ENCODE measurements at regions not wholly inside any gene's neighbourhood (a gene's known extent, or its start where the extent isn't known, plus 50 kb on each side); places are given as distances from the start of the nearest gene placed in this dataset.
"Not testable (repeated sequence)": the region's sequence is repeated elsewhere in the genome, so short reads cannot be mapped to it uniquely, and the experiment has no call there.

DNA sequence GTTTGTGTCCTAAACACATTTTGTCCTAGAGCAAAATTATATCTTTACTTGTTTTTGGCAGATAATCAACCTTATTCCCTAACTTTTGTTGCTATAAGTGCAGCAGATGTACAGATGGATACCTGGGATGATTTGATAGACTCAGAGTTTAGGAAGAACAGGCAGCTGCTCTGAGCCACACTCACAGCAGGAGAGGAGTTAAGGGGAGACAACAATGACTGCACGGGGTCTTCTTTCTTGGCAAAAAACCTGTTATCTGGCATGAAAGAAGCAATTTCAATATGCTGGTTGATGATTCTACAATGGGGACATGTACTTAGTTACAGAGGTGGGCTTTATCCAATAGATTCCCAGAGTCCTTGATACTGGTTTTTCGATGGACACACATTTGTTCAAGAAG lies 258.9 kb upstream of the PCDH9 start:
- Mint-ChIP-seq H3K36me3 (no peaks in the 10 kb centered on the region), H3K27ac (no peak overlapping the region), H3K9me3 (no peaks in the 10 kb centered on the region), H3K4me3 (no peak overlapping the region), H3K4me1 (no peaks in the 10 kb centered on the region), H3K27me3 (no peaks in the 10 kb centered on the region)
- no peak for DNase-seq
- POLR2A ChIA-PET, result no interaction called here
- ATAC-seq (ENCODE audit: low read depth), result no peak

DNA sequence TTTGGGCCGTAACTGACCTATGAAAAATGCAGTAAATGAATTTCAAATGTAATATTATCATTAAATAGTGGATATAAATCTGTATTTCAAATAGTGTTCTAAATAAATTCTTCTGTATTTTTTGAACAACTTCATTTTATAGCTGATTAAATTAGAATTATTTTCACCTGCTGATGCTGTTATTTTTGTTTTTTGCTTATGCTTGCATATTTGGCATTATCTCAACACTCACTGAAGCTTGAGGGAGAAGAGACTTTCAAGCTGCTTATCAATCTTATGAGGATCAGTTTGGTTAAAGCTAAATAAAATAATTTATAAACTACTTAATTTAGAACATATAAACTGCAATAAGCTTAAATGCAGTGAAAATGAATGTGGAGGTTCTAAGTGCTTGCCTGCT lies 251.3 kb upstream of the PCDH9 start:
- Mint-ChIP-seq H3K9me3 (peaks cover 2% of the 10 kb centered on the region), H3K36me3 (no peaks in the 10 kb centered on the region)
- no peak for ATAC-seq (ENCODE audit: low read depth)

DNA sequence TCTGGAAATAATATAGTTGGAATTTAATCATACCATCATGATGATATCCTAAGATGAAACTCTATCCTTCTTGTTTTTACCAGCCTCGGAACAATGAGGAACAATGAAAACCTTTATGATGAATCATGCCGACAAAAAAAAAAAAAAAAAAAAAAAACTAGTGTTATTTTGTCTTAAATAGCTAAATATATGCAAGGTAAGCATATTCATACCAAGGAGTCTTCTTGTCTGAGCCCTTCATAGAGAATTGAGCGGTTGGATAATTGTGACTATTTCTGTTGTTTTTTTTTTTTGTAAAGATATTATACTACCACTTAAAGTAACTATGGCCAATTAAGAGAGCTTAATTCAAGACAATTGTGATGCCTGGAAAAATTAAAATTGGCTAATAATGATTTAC lies 244.0 kb upstream of the PCDH9 start:
- H3K4me1 Mint-ChIP-seq, result no peaks in the 10 kb centered on the region
- H3K27ac Mint-ChIP-seq, result no peak overlapping the region
- ATAC-seq (ENCODE audit: low read depth), result no peak
- POLR2A ChIA-PET, result no interaction called here
- no peaks in the 10 kb centered on the region for H3K36me3 Mint-ChIP-seq
- H3K4me3 Mint-ChIP-seq, result no peak overlapping the region
- H3K27me3 Mint-ChIP-seq, result no peaks in the 10 kb centered on the region
- H3K9me3 Mint-ChIP-seq, result peaks cover 6% of the 10 kb centered on the region
- no peak for DNase-seq

More for the DNA sequence above, 251.3 kb upstream of the PCDH9 start:
- POLR2A ChIA-PET, result no interaction called here
- Mint-ChIP-seq H3K4me3 (no peak overlapping the region), H3K4me1 (no peaks in the 10 kb centered on the region), H3K27me3 (no peaks in the 10 kb centered on the region), H3K27ac (no peak overlapping the region)
- DNase-seq, result no peak

DNA sequence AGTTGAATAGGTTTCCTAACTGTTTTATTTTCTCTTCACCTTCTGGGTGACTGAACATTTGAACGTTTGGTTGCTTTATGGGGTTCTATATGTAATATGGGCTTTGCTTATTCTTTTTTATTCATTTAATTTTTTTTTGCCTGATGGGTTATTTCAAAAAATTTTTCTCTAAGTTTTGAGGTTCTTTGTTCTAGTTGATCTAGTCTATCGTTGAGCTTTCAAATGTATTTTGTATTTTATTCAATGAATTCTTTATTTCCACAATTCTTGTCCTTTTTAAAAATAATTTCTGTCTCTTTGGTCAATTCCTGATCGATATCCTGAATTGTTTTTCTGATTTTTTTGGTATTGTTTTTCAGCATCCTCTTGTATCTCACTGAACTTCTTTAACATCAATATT lies 239.5 kb upstream of the PCDH9 start:
- no peaks in the 10 kb centered on the region for H3K36me3 Mint-ChIP-seq
- no peak overlapping the region for H3K4me3 Mint-ChIP-seq

DNA sequence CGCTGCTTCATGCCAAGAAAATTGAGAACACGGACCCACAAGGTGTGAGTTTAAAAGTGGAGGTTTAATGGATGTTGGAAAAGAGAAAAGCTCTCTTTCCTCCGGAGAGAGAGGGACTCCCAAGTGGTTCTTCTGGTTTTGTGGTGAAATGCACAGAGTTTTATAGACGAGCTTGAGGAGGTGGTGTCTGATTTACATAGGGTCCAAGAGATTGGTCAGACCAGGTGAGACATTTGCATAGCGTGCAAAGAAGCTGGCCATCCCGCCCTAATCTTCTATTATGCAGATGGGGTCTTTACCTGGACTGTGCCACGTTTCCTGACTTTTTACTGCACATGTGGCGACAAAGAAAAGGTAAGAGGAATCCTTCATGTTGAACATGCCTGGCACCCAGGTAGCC lies 236.4 kb upstream of the PCDH9 start:
- DNase-seq (no peak), ATAC-seq (ENCODE audit: low read depth) (no peak)
- no peaks in the 10 kb centered on the region for H3K27me3 Mint-ChIP-seq
- POLR2A ChIA-PET, result no interaction called here
- no peaks in the 10 kb centered on the region for H3K36me3 Mint-ChIP-seq
- no peak overlapping the region for H3K4me3 Mint-ChIP-seq
- H3K9me3 Mint-ChIP-seq, result peaks cover 9% of the 10 kb centered on the region
- no peak overlapping the region for H3K27ac Mint-ChIP-seq
- H3K4me1 Mint-ChIP-seq, result no peaks in the 10 kb centered on the region

More for the DNA sequence above, 239.5 kb upstream of the PCDH9 start:
- Mint-ChIP-seq H3K27ac (no peak overlapping the region), H3K9me3 (peaks cover 9% of the 10 kb centered on the region), H3K4me1 (no peaks in the 10 kb centered on the region), H3K27me3 (no peaks in the 10 kb centered on the region)
- DNase-seq (no peak), ATAC-seq (ENCODE audit: low read depth) (no peak)
- POLR2A ChIA-PET, result no interaction called here

DNA sequence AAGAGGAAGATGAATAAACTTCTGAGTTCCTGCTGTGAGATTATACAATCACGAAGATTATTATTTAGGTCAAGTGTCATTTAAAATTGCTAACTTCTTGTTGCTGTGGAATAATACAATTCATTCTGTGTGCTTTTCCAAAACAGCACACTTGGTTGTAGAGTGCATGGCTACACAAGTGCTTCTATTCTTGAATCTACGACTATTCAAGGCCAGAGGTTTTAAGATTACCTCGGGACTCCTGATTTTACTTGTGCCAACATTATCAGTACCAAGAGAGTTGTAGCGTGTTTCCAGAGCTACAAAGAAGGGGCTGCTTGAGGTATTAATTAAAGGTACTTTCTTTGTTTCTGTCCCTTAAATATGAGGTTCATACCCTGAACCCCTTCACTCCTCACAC lies 234.0 kb upstream of the PCDH9 start:
- POLR2A ChIA-PET, result no interaction called here
- no peak for DNase-seq

DNA sequence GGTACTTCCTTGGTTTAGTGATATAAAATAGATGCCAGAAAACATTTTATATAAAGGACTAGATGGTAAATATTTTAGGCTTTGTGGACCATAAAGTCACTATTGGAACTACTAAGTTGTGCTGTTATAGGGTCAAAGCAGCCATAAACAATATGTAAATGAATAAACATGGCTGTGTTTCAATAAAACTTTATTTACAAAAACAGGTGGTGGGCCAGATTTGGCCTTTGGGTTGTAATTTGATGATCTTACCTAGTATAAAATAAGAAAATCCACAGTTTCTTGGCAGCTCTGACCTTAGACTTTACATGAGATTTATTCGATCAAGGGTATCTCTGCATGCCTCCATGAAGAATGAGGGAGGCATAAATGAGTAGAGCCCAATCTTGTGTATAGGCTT lies 232.0 kb upstream of the PCDH9 start:
- no peak for ATAC-seq (ENCODE audit: low read depth)
- no peak overlapping the region for H3K27ac Mint-ChIP-seq
- POLR2A ChIA-PET, result no interaction called here
- no peaks in the 10 kb centered on the region for H3K36me3 Mint-ChIP-seq
- H3K27me3 Mint-ChIP-seq, result no peaks in the 10 kb centered on the region
- H3K9me3 Mint-ChIP-seq, result peaks cover 9% of the 10 kb centered on the region
- H3K4me1 Mint-ChIP-seq, result no peaks in the 10 kb centered on the region
- no peak overlapping the region for H3K4me3 Mint-ChIP-seq
- DNase-seq, result no peak

More for the DNA sequence above, 234.0 kb upstream of the PCDH9 start:
- no peak for ATAC-seq (ENCODE audit: low read depth)
- no peaks in the 10 kb centered on the region for H3K36me3 Mint-ChIP-seq
- H3K9me3 Mint-ChIP-seq, result peaks cover 5% of the 10 kb centered on the region
- no peak overlapping the region for H3K27ac Mint-ChIP-seq
- no peaks in the 10 kb centered on the region for H3K27me3 Mint-ChIP-seq
- H3K4me1 Mint-ChIP-seq, result no peaks in the 10 kb centered on the region
- H3K4me3 Mint-ChIP-seq, result no peak overlapping the region

DNA sequence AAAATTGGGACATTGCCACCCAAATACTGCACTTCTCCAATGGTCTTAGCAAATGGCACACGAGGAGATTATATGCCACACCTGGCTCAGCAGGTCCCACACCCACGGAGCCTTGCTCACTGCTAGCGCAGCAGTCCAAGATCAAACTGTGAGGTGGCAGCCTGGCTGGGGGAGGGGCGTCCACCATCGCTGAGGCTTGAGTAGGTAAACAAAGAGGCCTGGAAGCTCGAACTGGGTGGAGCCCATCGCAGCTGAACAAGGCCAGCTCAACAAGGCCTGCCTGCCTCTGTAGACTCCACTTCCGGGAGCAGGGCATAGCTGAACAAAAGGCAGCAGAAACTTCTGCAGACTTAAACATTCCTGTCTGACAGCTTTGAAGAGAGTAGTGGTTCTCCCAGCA lies 222.4 kb upstream of the PCDH9 start:
- H3K9me3 Mint-ChIP-seq; H3K27me3 Mint-ChIP-seq; H3K4me1 Mint-ChIP-seq; H3K4me3 Mint-ChIP-seq; H3K27ac Mint-ChIP-seq; ATAC-seq (ENCODE audit: low read depth); POLR2A ChIA-PET; H3K36me3 Mint-ChIP-seq; DNase-seq: not testable (repeated sequence)

DNA sequence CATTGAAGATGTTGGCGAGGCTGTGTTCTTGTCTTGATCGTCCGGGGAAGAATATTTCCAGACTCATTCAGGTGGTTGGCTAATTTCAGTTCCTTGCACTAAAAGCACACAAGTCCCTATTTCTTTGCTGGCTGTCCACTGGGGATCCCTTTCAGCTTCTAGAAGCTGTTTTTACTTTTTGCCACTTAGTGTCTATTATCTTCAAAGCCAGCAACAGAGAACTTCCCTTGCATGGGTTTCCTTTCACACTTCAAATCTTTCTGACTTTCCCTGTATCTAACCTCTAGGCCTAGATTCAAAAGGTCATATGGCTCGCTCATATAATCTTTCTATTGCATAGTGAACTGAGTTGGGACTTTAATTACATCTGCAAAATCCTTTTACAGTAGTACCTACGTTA lies 215.3 kb upstream of the PCDH9 start:
- DNase-seq, result no peak
- ATAC-seq (ENCODE audit: low read depth), result no peak
- no peaks in the 10 kb centered on the region for H3K4me1 Mint-ChIP-seq
- no peak overlapping the region for H3K27ac Mint-ChIP-seq
- no peak overlapping the region for H3K4me3 Mint-ChIP-seq
- no peaks in the 10 kb centered on the region for H3K36me3 Mint-ChIP-seq
- H3K9me3 Mint-ChIP-seq, result no peaks in the 10 kb centered on the region
- H3K27me3 Mint-ChIP-seq, result no peaks in the 10 kb centered on the region
- POLR2A ChIA-PET, result no interaction called here

DNA sequence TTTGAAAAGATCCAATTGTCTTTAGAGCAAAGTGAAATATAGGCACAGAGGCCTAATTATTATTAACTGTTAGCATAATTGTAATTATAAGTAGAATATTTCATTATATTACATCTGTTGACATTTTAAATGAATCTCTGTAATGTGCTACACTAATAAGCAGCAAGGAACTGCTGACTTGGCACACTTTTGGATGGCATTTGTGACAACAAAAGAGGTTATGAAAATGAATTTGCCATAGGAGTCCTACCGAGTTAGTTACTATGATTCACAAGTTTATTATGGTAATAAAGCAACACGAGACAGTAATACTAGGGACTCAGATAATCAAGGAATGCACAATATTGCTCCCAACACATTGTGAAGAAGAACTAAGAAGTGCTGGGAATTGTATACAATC lies 213.8 kb upstream of the PCDH9 start:
- no peak overlapping the region for H3K27ac Mint-ChIP-seq
- POLR2A ChIA-PET, result no interaction called here

DNA sequence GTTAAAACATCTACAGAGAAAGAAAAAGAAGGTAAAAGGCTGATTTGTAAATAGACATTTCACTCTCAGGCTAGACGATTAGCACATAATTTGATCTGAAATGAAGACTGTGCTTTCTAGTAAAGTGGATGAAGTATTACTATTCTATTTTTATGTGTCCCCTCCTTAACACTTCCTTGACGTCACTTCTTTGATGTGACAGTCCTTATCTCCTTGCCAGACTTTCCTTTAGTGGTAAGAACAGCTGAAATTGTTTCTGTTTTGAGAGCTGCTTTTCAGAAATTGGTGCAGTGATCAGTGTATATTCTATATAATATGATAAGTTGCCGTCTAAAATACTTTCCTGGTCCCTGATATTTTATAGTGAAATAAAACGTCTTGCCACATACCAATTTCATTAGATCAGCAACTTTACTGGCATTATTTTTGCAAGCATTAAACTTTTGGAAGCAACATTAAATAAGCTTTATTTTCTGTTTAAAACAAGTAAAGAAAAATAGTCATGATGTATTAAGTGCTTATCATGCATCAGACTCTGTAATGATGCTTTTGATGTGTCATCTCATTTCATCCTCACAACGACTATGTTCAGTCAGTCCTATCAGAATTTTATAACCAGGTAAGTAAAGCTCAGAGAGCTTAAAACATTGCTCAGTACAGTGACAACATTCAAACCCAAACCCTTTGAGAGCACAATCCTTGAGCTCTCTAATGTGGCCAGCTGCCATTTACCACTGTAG lies 210.3 kb upstream of the PCDH9 start:
- POLR2A ChIA-PET, result no interaction called here
- DNase-seq (no peak), ATAC-seq (ENCODE audit: low read depth) (no peak)
- no peaks in the 10 kb centered on the region for H3K4me1 Mint-ChIP-seq
- no peaks in the 10 kb centered on the region for H3K27me3 Mint-ChIP-seq
- no peaks in the 10 kb centered on the region for H3K36me3 Mint-ChIP-seq
- no peak overlapping the region for H3K27ac Mint-ChIP-seq
- no peaks in the 10 kb centered on the region for H3K9me3 Mint-ChIP-seq
- no peak overlapping the region for H3K4me3 Mint-ChIP-seq

More for the DNA sequence above, 213.8 kb upstream of the PCDH9 start:
- Mint-ChIP-seq H3K27me3 (no peaks in the 10 kb centered on the region), H3K4me1 (no peaks in the 10 kb centered on the region), H3K36me3 (no peaks in the 10 kb centered on the region), H3K9me3 (no peaks in the 10 kb centered on the region), H3K4me3 (no peak overlapping the region)
- ATAC-seq (ENCODE audit: low read depth) (no peak), DNase-seq (no peak)

DNA sequence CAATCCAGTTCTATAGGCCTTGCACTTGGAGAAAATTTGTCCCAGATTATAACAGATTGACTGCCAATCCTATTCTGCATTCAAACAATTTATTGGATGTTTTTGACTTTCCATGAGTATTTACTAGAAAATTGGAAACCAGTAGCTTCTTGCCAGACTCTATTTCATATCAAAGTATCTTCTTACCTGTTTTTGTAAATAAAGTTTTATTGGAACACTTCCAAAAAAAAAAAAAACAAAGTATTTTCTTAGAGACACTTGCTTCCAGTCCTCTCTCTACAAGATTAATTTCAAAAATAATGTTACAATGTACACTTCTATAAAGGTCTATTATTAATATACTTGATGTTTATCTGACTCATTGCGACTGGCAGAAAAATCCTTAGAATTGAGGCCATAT lies 209.2 kb upstream of the PCDH9 start:
- no peak for DNase-seq
- no peaks in the 10 kb centered on the region for H3K27me3 Mint-ChIP-seq
- no peaks in the 10 kb centered on the region for H3K4me1 Mint-ChIP-seq
- no peak overlapping the region for H3K27ac Mint-ChIP-seq
- ATAC-seq (ENCODE audit: low read depth), result no peak
- H3K4me3 Mint-ChIP-seq, result no peak overlapping the region
- POLR2A ChIA-PET, result no interaction called here
- no peaks in the 10 kb centered on the region for H3K9me3 Mint-ChIP-seq
- no peaks in the 10 kb centered on the region for H3K36me3 Mint-ChIP-seq

DNA sequence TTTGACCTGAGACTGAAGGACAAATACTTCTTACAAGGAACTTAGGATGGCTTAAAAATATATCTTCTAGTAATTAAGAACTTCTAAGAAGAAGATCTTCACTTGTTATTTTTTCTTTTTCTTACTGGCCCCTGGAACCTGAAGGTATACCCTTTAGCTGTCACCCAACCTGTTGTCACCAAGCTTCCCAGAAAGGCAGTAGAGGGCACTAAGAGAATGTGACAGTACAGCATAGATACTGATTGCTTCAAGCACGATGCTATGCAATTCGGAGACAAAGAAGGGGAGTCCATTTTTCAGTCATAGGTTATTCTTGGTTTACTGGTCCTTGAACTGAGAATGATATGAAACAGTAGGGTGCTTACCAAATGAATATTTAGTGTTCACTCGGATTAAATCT lies 208.3 kb upstream of the PCDH9 start:
- no peaks in the 10 kb centered on the region for H3K36me3 Mint-ChIP-seq
- no peaks in the 10 kb centered on the region for H3K4me1 Mint-ChIP-seq
- DNase-seq, result no peak
- no peak overlapping the region for H3K4me3 Mint-ChIP-seq
- ATAC-seq (ENCODE audit: low read depth), result no peak
- H3K27ac Mint-ChIP-seq, result no peak overlapping the region
- POLR2A ChIA-PET, result no interaction called here
- H3K9me3 Mint-ChIP-seq, result no peaks in the 10 kb centered on the region
- no peaks in the 10 kb centered on the region for H3K27me3 Mint-ChIP-seq

DNA sequence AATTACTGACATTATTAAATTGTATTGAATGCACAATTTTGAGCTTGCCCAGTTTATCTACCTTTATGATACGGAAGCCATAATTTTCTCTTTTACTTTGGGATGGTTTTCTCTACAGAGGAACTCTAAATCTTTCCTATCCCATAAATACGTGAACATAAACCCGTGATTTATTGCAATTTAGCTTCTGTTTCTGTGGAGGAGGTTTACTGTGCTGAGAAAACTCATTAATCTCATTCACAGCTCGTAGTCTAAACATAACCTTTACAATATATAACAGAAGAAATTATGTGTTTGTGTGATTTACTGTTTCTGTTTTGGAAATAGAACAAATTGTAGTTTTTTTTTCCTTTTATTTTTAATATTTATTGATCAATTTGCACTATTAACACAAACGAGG lies 207.1 kb upstream of the PCDH9 start:
- ATAC-seq (ENCODE audit: low read depth), result no peak
- Mint-ChIP-seq H3K9me3 (no peaks in the 10 kb centered on the region), H3K4me1 (no peaks in the 10 kb centered on the region), H3K27me3 (no peaks in the 10 kb centered on the region), H3K27ac (no peak overlapping the region), H3K36me3 (no peaks in the 10 kb centered on the region), H3K4me3 (no peak overlapping the region)
- POLR2A ChIA-PET, result no interaction called here
- no peak for DNase-seq

DNA sequence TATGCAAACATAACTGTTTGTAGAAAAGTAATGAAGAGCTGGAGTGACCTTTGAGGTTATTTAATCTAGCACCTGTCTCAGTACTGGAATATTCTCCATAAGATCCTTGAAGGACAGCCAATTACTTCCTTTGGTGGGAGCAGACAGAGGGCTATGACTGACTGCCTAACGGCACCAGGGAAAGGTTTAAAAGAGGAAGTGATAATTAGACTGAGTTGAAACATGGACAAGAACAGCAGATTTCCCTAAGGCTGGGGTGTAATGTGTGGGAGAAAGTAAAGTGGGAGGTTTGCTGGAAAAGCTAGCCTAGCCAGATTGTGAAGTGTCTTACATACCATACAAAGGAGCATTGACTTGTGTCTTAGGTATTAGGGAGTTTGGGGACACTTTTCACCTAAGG lies 191.3 kb upstream of the PCDH9 start:
- POLR2A ChIA-PET, result no interaction called here
- ATAC-seq (ENCODE audit: low read depth), result no peak
- no peaks in the 10 kb centered on the region for H3K36me3 Mint-ChIP-seq
- H3K27ac Mint-ChIP-seq, result no peak overlapping the region
- H3K9me3 Mint-ChIP-seq, result no peaks in the 10 kb centered on the region
- H3K27me3 Mint-ChIP-seq, result no peaks in the 10 kb centered on the region
- H3K4me1 Mint-ChIP-seq, result no peaks in the 10 kb centered on the region
- no peak overlapping the region for H3K4me3 Mint-ChIP-seq
- DNase-seq, result no peak
